HG03342 (cell line): ENCODE measurements at regions not wholly inside any gene's neighbourhood (a gene's known extent, or its start where the extent isn't known, plus 50 kb on each side); places are given as distances from the start of the nearest gene placed in this dataset.
"Not testable (repeated sequence)": the region's sequence is repeated elsewhere in the genome, so short reads cannot be mapped to it uniquely, and the experiment has no call there.

Experiments used
- ATAC-seq: cut with Tn5 transposase; IDR thresholded peaks from one replicate; pipeline ENCODE4 v1.9.1; 2021; ENCODE audit warnings: mild to moderate bottlenecking, moderate library complexity; ENCODE audit not compliant: unreplicated experiment

- ATAC-seq = no peak
Observed at GRCh38 chr11:22041039-22041438, 151.8 kb upstream of the ANO5 start.

GRCh38 chr11:22042081-22042480 is 150.8 kb upstream of the ANO5 start:
- no peak for ATAC-seq

- ATAC-seq = no peak
Observed at GRCh38 chr11:22044126-22044525, 148.8 kb upstream of the ANO5 start.

- no peak for ATAC-seq
Observed at GRCh38 chr11:22049276-22049675, 143.6 kb upstream of the ANO5 start.

GRCh38 chr11:22065472-22065871 is 127.4 kb upstream of the ANO5 start:
- no peak for ATAC-seq

GRCh38 chr11:22069844-22070243 is 123.0 kb upstream of the ANO5 start:
- no peak for ATAC-seq

- no peak for ATAC-seq
Observed at GRCh38 chr11:22076271-22076930, 116.5 kb upstream of the ANO5 start.

GRCh38 chr11:22078063-22078462 is 114.8 kb upstream of the ANO5 start:
- no peak for ATAC-seq

GRCh38 chr11:22079133-22079872 is 113.6 kb upstream of the ANO5 start:
- ATAC-seq = no peak

GRCh38 chr11:22082178-22082577 is 110.7 kb upstream of the ANO5 start:
- no peak for ATAC-seq

GRCh38 chr11:22082788-22083187 is 110.1 kb upstream of the ANO5 start:
- no peak for ATAC-seq

- ATAC-seq = no peak
Observed at GRCh38 chr11:22084056-22084455, 108.8 kb upstream of the ANO5 start.

- ATAC-seq = no peak
Observed at GRCh38 chr11:22084564-22084963, 108.3 kb upstream of the ANO5 start.

- ATAC-seq = no peak
Observed at GRCh38 chr11:22089609-22090008, 103.3 kb upstream of the ANO5 start.

- no peak for ATAC-seq
Observed at GRCh38 chr11:22106566-22106965, 86.3 kb upstream of the ANO5 start.

- no peak for ATAC-seq
Observed at GRCh38 chr11:22115470-22116029, 77.3 kb upstream of the ANO5 start.

GRCh38 chr11:22127981-22128380 is 64.9 kb upstream of the ANO5 start:
- ATAC-seq = not testable (repeated sequence)

- peak; percentile 62 for ATAC-seq
Observed at GRCh38 chr11:22130462-22131053, 62.3 kb upstream of the ANO5 start.

GRCh38 chr11:22133776-22134175 is 59.1 kb upstream of the ANO5 start:
- no peak for ATAC-seq

- no peak for ATAC-seq
Observed at GRCh38 chr11:22138264-22138663, 54.6 kb upstream of the ANO5 start.
